Panc1 (cell line): ENCODE measurements at regions not wholly inside any gene's neighbourhood (a gene's known extent, or its start where the extent isn't known, plus 50 kb on each side); places are given as distances from the start of the nearest gene placed in this dataset.

Source experiments
- ATAC-seq: fragments of 200-7000 bp; cut with Tn5 transposase; 2 replicates; pipeline ENCODE4 v1.9.1; 2020; ENCODE audit warnings: mild to moderate bottlenecking, moderate library complexity
- BruUV-seq: library from RNA; stranded (reverse); fragments of 400-500 nt; replicated peaks from 2 replicates; lab custom pipeline; 2021; lab: Mats Ljungman, UMichigan
- CTCF ChIA-PET: fragments of 300-600 bp; sonication (Branson Sonifier 250); formaldehyde crosslinking; loops from one replicate; lab custom pipeline; 2022; ENCODE audit warnings: antibody characterized with exemption; lab: Charles Lee
- POLR2A ChIA-PET: fragments of 300-600 bp; sonication (Branson Sonifier 250); formaldehyde crosslinking; loops from one replicate; lab custom pipeline; 2022; ENCODE audit warnings: antibody characterized with exemption; lab: Charles Lee
- DNase-seq: peaks from one replicate; pipeline ENCODE4 v3.0.0-alpha.2; 2010; ENCODE audit warnings: low read depth, low spot score
- H3K27ac ChIP-seq: 2 replicates; pipeline ENCODE4 v1.5.1; 2011; ENCODE audit warnings: mild to moderate bottlenecking, low read length, inconsistent platforms
- H3K27me3 ChIP-seq: fragments of 200-500 bp; sonication (Bioruptor generic); 2 replicates; pipeline ENCODE4 v1.6.0; 2014; ENCODE audit warnings: low read length, inconsistent platforms; ENCODE audit not compliant: control insufficient read depth, insufficient read depth
- H3K36me3 ChIP-seq: fragments of 200-500 bp; sonication (Bioruptor generic); 2 replicates; pipeline ENCODE4 v1.5.1; 2014; ENCODE audit warnings: inconsistent platforms, mild to moderate bottlenecking, low read length, moderate library complexity; ENCODE audit not compliant: control insufficient read depth, insufficient read depth
- H3K4me1 ChIP-seq: 2 replicates; pipeline ENCODE4 v1.5.1; 2011; ENCODE audit warnings: inconsistent platforms, mild to moderate bottlenecking, low read length, moderate library complexity; ENCODE audit not compliant: control insufficient read depth, insufficient read depth
- H3K4me3 ChIP-seq, 2 experiments: 2 replicates each; pipeline ENCODE4 v1.5.1; 2011 to 2012; ENCODE audit warnings: low read depth in 2 of 2, low read length in 2 of 2, mild to moderate bottlenecking in 2 of 2, inconsistent platforms in 1 of 2, moderate library complexity in 1 of 2
- H3K9me3 ChIP-seq: fragments of 200-500 bp; sonication (Bioruptor generic); 2 replicates; pipeline ENCODE4 v1.5.1; 2014; ENCODE audit warnings: low read depth, mild to moderate bottlenecking, inconsistent platforms, low read length, moderate library complexity; ENCODE audit not compliant: control insufficient read depth, insufficient read depth
- CTCF ChIP-seq: fragments of 450-650 bp; IDR thresholded peaks from 2 replicates; pipeline ENCODE4 v1.5.1; 2017; ENCODE audit warnings: mild to moderate bottlenecking
- POLR2AphosphoS5 ChIP-seq: IDR thresholded peaks from 2 replicates; pipeline ENCODE4 v1.6.1; 2012; ENCODE audit warnings: mild to moderate bottlenecking, low read depth, low read length, moderate library complexity
- REST ChIP-seq, 2 experiments: IDR thresholded peaks; 2 replicates each; pipeline ENCODE4 v1.6.1; 2011 to 2012; ENCODE audit warnings: low read depth in 2 of 2, control low read depth in 1 of 2, low read length in 1 of 2, mild to moderate bottlenecking in 1 of 2, moderate library complexity in 1 of 2; ENCODE audit not compliant: insufficient read depth in 1 of 2
- SIN3A ChIP-seq: IDR thresholded peaks from 2 replicates; pipeline ENCODE4 v1.6.1; 2012; ENCODE audit warnings: low read depth, mild to moderate bottlenecking, low read length, moderate library complexity, borderline replicate concordance; ENCODE audit not compliant: insufficient read depth
- TCF7L2 ChIP-seq: IDR thresholded peaks from 2 replicates; pipeline ENCODE4 v1.6.1; 2011; ENCODE audit warnings: mild to moderate bottlenecking, low read depth, low read length, inconsistent platforms
- in situ Hi-C: cut with HindIII; loops from 2 replicates; pipeline ENCODE4 v1.10.0; 2016; ENCODE audit warnings: low sequenced_read_pairs, low pct_unique_long_range_greater_than_20kb
- intact Hi-C: fragments of 100-400 bp; cut with micrococcal nuclease; formaldehyde crosslinking; loops from one replicate; pipeline ENCODE4 v1.10.0; 2022; ENCODE audit not compliant: unreplicated experiment

GRCh38 chr6:167588920-167589614, 237.6 kb upstream of the AFDN start:
- peak; percentile 75 for ATAC-seq

GRCh38 chr6:167589615-167589940, 237.1 kb upstream of the AFDN start:
- Histone ChIP-seq H3K9me3 (no peaks in the 10 kb centered on the region), H3K4me1 (peaks cover 3% of the 10 kb centered on the region; the same call in 1 of the 2 replicates), H3K27ac (no peak overlapping the region), H3K4me3 (no peak overlapping the region), H3K36me3 (no peaks in the 10 kb centered on the region), H3K27me3 (no peaks in the 10 kb centered on the region)
- 0 out of 2 replicates have a peak, but pooled peaks have one; percentile 29 for ATAC-seq
- intact Hi-C loops, result no loop called here
- DNase-seq, result no peak
- ChIA-PET POLR2A (interaction anchor here (0.6 kb wide), 1 partner anchor 59 kb away, joined by 3 read pairs; no protein-coding TSS in a partner anchor), CTCF (no interaction called here)
- no peak for TF ChIP-seq SIN3A
- no peak for TF ChIP-seq POLR2AphosphoS5
- no peak for TF ChIP-seq REST (IDR thresholded peaks at IDR 0.05; ENCODE audit: insufficient read depth in 1 of 2, low read depth in 2 of 2, low read length in 1 of 2)
- no TSS peak for BruUV-seq
- in situ Hi-C loops, result no loop called here

More at GRCh38 chr6:167588920-167589614, 237.6 kb upstream of the AFDN start:
- BruUV-seq, result no TSS peak
- H3K27ac ChIP-seq, result no peak overlapping the region
- no peaks in the 10 kb centered on the region for H3K36me3 ChIP-seq
- TF ChIP-seq SIN3A (no peak), POLR2AphosphoS5 (no peak), TCF7L2 (no peak), REST (IDR thresholded peaks at IDR 0.05; ENCODE audit: insufficient read depth in 1 of 2, low read depth in 2 of 2, low read length in 1 of 2) (no peak), CTCF (no peak)
- ChIA-PET CTCF (no interaction called here), POLR2A (interaction anchor here (0.6 kb wide), 1 partner anchor 60 kb away, joined by 3 read pairs; no protein-coding TSS in a partner anchor)
- no peak overlapping the region for H3K4me3 ChIP-seq
- in situ Hi-C loops, result no loop called here
- no peaks in the 10 kb centered on the region for H3K27me3 ChIP-seq
- H3K4me1 ChIP-seq, result peaks cover 3% of the 10 kb centered on the region; the same call in 1 of the 2 replicates
- intact Hi-C loops, result no loop called here
- no peak for DNase-seq
- no peaks in the 10 kb centered on the region for H3K9me3 ChIP-seq
